GM23248 (cell line): ENCODE measurements at regions not wholly inside any gene's neighbourhood (a gene's known extent, or its start where the extent isn't known, plus 50 kb on each side); places are given as distances from the start of the nearest gene placed in this dataset.

ENCODE experiments used
- EZH2 ChIP-seq: fragments of 200-600 bp; sonication (generic); IDR thresholded peaks from 2 replicates; pipeline ENCODE4 v1.6.1; 2018; ENCODE audit warnings: antibody characterized with exemption, mild to moderate bottlenecking; ENCODE audit not compliant: insufficient read depth, poor library complexity, severe bottlenecking
- EZH2phosphoT487 ChIP-seq: fragments of 200-600 bp; sonication (generic); IDR thresholded peaks from 2 replicates; pipeline ENCODE4 v1.6.1; 2018; ENCODE audit warnings: antibody characterized with exemption, moderate library complexity, mild to moderate bottlenecking, low read depth; ENCODE audit not compliant: insufficient read depth

DNA sequence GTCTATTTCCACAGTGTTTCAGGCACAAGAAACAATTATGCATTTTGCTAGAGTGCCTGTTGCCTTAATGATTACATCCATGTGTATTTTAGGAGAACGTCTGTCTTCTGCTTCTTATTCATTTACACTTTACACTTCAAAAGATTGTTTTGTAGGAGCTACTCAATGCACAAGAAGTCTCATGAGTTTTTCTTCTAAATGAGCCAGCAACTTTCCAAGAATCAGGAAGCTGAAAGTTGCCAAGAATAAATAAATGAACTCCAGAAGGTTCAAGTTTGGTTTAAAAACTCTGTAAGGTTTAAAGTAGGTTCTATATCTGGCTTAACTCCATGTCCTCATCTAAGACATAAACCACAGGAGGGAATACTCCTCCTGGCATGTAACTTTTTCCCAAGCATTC, 103.8 kb upstream of the ADPGK start:
- TF ChIP-seq EZH2 (no peak), EZH2phosphoT487 (no peak)
